ENCODE measurements at regions not wholly inside any gene's neighbourhood (a gene's known extent, or its start where the extent isn't known, plus 50 kb on each side); places are given as distances from the start of the nearest gene placed in this dataset.

- Histone ChIP-seq H3K4me3 (replicated peaks in 1 of 4; ENCODE audit: control extremely low read depth in 1 of 4, insufficient read depth in 1 of 4, low read depth in 3 of 4, low read length in 4 of 4) (no peak overlapping the region), H4K20me1 (ENCODE audit: control insufficient read depth, extremely low read depth, insufficient read depth, low read length) (no peaks in the 10 kb centered on the region), H3K36me3 (ENCODE audit: control insufficient read depth, insufficient read depth, low read length) (no peaks in the 10 kb centered on the region), H3K9me3 (ENCODE audit: control insufficient read depth, insufficient read depth, low read depth, low read length) (no peaks in the 10 kb centered on the region), H3K79me2 (ENCODE audit: control insufficient read depth, insufficient read depth, low read length) (no peaks in the 10 kb centered on the region), H3K27me3 (ENCODE audit: control insufficient read depth, insufficient read depth, low read length) (no peaks in the 10 kb centered on the region), H3K4me1 (ENCODE audit: control insufficient read depth, extremely low read depth, insufficient read depth, low read length) (no peaks in the 10 kb centered on the region), H3K27ac (ENCODE audit: insufficient read depth, low read length) (no peak overlapping the region), H2AFZ (ENCODE audit: low read length) (no peak overlapping the region), H3K4me2 (ENCODE audit: extremely low read depth, insufficient read depth, low read length) (no peak overlapping the region), H3K9ac (ENCODE audit: insufficient read depth, low read length) (no peak overlapping the region)
- TF ChIP-seq EZH2 (IDR thresholded peaks at IDR 0.05; ENCODE audit: low read length, missing control alignments), result no peak
- TF ChIP-seq, protein P1, sequence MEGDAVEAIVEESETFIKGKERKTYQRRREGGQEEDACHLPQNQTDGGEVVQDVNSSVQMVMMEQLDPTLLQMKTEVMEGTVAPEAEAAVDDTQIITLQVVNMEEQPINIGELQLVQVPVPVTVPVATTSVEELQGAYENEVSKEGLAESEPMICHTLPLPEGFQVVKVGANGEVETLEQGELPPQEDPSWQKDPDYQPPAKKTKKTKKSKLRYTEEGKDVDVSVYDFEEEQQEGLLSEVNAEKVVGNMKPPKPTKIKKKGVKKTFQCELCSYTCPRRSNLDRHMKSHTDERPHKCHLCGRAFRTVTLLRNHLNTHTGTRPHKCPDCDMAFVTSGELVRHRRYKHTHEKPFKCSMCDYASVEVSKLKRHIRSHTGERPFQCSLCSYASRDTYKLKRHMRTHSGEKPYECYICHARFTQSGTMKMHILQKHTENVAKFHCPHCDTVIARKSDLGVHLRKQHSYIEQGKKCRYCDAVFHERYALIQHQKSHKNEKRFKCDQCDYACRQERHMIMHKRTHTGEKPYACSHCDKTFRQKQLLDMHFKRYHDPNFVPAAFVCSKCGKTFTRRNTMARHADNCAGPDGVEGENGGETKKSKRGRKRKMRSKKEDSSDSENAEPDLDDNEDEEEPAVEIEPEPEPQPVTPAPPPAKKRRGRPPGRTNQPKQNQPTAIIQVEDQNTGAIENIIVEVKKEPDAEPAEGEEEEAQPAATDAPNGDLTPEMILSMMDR (conservative IDR thresholded peaks at IDR 0.05 in 1 of 2, IDR thresholded peaks at IDR 0.05 in 1 of 2; ENCODE audit: low read depth in 1 of 2, low read length in 2 of 2), result no peak
- DNase-seq (ENCODE audit: low read depth in 2 of 2), result no peak
Observed at GRCh38 chr18:42348722-42349121, 393.7 kb downstream of the PIK3C3 start.

GRCh38 chr18:42351455-42351854 is 396.4 kb downstream of the PIK3C3 start:
- H3K27ac ChIP-seq (ENCODE audit: insufficient read depth, low read length), result no peak overlapping the region
- H3K36me3 ChIP-seq (ENCODE audit: control insufficient read depth, insufficient read depth, low read length), result no peaks in the 10 kb centered on the region
- no peak overlapping the region for H3K4me2 ChIP-seq (ENCODE audit: extremely low read depth, insufficient read depth, low read length)
- DNase-seq (ENCODE audit: low read depth in 2 of 2), result no peak
- TF ChIP-seq, protein P1 (conservative IDR thresholded peaks at IDR 0.05 in 1 of 2, IDR thresholded peaks at IDR 0.05 in 1 of 2; ENCODE audit: low read depth in 1 of 2, low read length in 2 of 2), result no peak
- no peak for TF ChIP-seq EZH2 (IDR thresholded peaks at IDR 0.05; ENCODE audit: low read length, missing control alignments)
- H3K4me3 ChIP-seq (replicated peaks in 1 of 4; ENCODE audit: control extremely low read depth in 1 of 4, insufficient read depth in 1 of 4, low read depth in 3 of 4, low read length in 4 of 4), result no peak overlapping the region
- H3K9ac ChIP-seq (ENCODE audit: insufficient read depth, low read length), result no peak overlapping the region
- no peaks in the 10 kb centered on the region for H3K4me1 ChIP-seq (ENCODE audit: control insufficient read depth, extremely low read depth, insufficient read depth, low read length)
- H3K9me3 ChIP-seq (ENCODE audit: control insufficient read depth, insufficient read depth, low read depth, low read length), result no peaks in the 10 kb centered on the region
- no peak overlapping the region for H2AFZ ChIP-seq (ENCODE audit: low read length)
- H3K79me2 ChIP-seq (ENCODE audit: control insufficient read depth, insufficient read depth, low read length), result no peaks in the 10 kb centered on the region
- no peaks in the 10 kb centered on the region for H4K20me1 ChIP-seq (ENCODE audit: control insufficient read depth, extremely low read depth, insufficient read depth, low read length)
- H3K27me3 ChIP-seq (ENCODE audit: control insufficient read depth, insufficient read depth, low read length), result no peaks in the 10 kb centered on the region

GRCh38 chr18:42360716-42361115 is 405.7 kb downstream of the PIK3C3 start:
- TF ChIP-seq, protein P1 (conservative IDR thresholded peaks at IDR 0.05 in 1 of 2, IDR thresholded peaks at IDR 0.05 in 1 of 2; ENCODE audit: low read depth in 1 of 2, low read length in 2 of 2), result no peak
- TF ChIP-seq EZH2 (IDR thresholded peaks at IDR 0.05; ENCODE audit: low read length, missing control alignments), result no peak
- Histone ChIP-seq H3K4me1 (ENCODE audit: control insufficient read depth, extremely low read depth, insufficient read depth, low read length) (no peaks in the 10 kb centered on the region), H3K4me3 (replicated peaks in 1 of 4; ENCODE audit: control extremely low read depth in 1 of 4, insufficient read depth in 1 of 4, low read depth in 3 of 4, low read length in 4 of 4) (no peak overlapping the region), H3K36me3 (ENCODE audit: control insufficient read depth, insufficient read depth, low read length) (no peaks in the 10 kb centered on the region), H3K79me2 (ENCODE audit: control insufficient read depth, insufficient read depth, low read length) (no peaks in the 10 kb centered on the region), H3K9me3 (ENCODE audit: control insufficient read depth, insufficient read depth, low read depth, low read length) (no peaks in the 10 kb centered on the region), H2AFZ (ENCODE audit: low read length) (no peak overlapping the region), H3K9ac (ENCODE audit: insufficient read depth, low read length) (no peak overlapping the region), H3K27me3 (ENCODE audit: control insufficient read depth, insufficient read depth, low read length) (no peaks in the 10 kb centered on the region), H3K27ac (ENCODE audit: insufficient read depth, low read length) (no peak overlapping the region), H3K4me2 (ENCODE audit: extremely low read depth, insufficient read depth, low read length) (no peak overlapping the region), H4K20me1 (ENCODE audit: control insufficient read depth, extremely low read depth, insufficient read depth, low read length) (no peaks in the 10 kb centered on the region)
- DNase-seq (ENCODE audit: low read depth in 2 of 2), result no peak

Measured in fibroblast of lung (primary cell).